Astrocyte (in vitro differentiated cells and primary cell): ENCODE measurements at regions not wholly inside any gene's neighbourhood (a gene's known extent, or its start where the extent isn't known, plus 50 kb on each side); places are given as distances from the start of the nearest gene placed in this dataset.

ENCODE experiments used
- CTCF ChIP-seq: IDR thresholded peaks from 2 replicates; pipeline ENCODE4 v1.5.1; 2011; ENCODE audit warnings: low read depth, mild to moderate bottlenecking, inconsistent platforms, low read length, moderate library complexity; ENCODE audit not compliant: insufficient read depth
- EZH2 ChIP-seq: IDR thresholded peaks from 2 replicates; pipeline ENCODE4 v1.6.1; 2012; ENCODE audit warnings: mild to moderate bottlenecking, low read length, inconsistent platforms; ENCODE audit not compliant: insufficient read depth

DNA sequence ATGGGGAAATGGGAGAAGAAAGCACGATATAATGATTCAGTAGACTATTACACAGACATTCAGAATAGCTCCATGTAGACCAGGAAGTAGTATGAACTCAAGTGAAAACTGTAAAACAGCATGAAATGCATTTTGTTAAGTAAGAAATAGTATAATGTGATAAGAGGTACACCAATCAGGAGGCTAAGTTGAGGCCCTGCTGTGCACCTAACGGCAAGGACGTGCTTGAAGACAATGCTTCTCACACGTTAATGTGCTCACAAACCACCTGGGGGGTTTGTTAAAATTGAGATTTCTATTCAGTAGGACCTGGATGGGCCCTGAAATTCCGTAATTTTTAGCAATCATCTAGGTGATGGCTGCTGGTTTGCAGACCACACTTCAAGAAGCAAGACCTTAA lies 178.9 kb upstream of the SULF2 start:
- TF ChIP-seq CTCF = no peak
- no peak for TF ChIP-seq EZH2
